ENCODE measurements at regions not wholly inside any gene's neighbourhood (a gene's known extent, or its start where the extent isn't known, plus 50 kb on each side); places are given as distances from the start of the nearest gene placed in this dataset.

DNA sequence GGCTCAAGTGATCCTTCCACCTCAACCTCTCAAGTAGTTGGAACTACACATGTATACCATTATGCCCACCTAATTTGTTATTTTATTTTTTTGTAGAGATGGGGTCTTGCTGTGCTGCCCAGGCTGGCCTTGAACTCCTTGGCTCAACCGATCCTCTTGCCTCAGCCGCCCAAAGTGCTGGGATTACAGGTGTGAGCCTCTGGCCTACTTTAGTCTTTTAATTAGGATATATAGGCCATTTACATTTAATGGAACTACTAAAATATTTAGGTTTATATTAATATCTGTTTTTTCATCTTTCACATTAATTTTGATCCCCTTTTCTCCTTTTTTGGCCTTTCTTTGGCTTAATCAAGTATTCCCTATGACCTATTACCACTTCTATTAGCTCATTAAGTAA, 95.7 kb upstream of the OSR1 start:
- Histone ChIP-seq H3K9ac (ENCODE audit: low read depth, low read length) (no peak overlapping the region), H3K27me3 (ENCODE audit: control insufficient read depth, insufficient read depth, low read length) (peaks cover 10% of the 10 kb centered on the region), H3K36me3 (ENCODE audit: insufficient read depth, low read length) (no peaks in the 10 kb centered on the region), H3K4me1 (ENCODE audit: control insufficient read depth, insufficient read depth, low read length) (no peaks in the 10 kb centered on the region), H3K4me3 (ENCODE audit: low read length) (no peak overlapping the region), H3K4me2 (ENCODE audit: low read length) (no peak overlapping the region), H3K9me3 (replicated peaks; ENCODE audit: low read length) (peaks cover 2% of the 10 kb centered on the region)

DNA sequence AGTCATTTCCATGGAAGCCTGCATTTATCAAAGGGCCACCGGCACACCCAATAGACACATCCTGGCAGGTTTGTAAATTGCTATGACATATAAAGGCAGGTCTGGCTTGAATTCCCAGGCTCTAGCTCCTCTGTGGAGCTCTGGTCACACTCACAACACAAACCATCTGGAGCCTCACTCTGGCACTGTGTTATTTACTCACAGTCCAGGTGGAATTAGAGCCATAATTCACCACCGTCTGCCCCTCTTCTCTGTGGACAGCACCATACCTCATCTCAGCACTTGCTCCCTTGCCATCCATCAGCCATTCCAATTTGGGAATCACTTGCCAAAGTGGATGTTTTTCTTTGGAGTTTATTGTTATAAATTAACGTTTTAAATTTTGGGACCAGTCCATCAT, 84.3 kb upstream of the OSR1 start:
- Histone ChIP-seq H3K9me3 (replicated peaks; ENCODE audit: low read length) (no peaks in the 10 kb centered on the region), H3K4me2 (ENCODE audit: low read length) (no peak overlapping the region), H3K36me3 (ENCODE audit: insufficient read depth, low read length) (no peaks in the 10 kb centered on the region), H3K9ac (ENCODE audit: low read depth, low read length) (no peak overlapping the region), H3K4me1 (ENCODE audit: control insufficient read depth, insufficient read depth, low read length) (no peaks in the 10 kb centered on the region), H3K4me3 (ENCODE audit: low read length) (no peak overlapping the region), H3K27me3 (ENCODE audit: control insufficient read depth, insufficient read depth, low read length) (no peaks in the 10 kb centered on the region)

DNA sequence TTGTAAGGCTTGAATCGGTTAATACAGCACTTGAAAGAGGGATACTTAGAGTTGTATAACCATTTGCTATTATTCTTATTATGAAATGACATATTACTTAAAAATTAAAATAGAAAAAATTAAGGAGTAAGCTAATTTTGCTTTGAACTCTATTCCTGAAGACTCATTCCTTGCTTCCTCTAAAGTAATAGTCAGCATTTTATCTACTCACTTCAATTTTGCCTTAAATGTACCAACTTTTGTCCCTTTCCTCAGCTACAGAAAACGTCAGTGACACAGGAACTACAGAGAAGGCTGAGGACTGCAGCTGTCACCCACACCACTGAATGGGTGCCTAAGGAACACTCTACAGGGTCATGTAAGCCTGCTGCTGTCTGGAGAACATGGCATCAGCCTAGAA, 80.7 kb upstream of the OSR1 start:
- H3K36me3 ChIP-seq (ENCODE audit: insufficient read depth, low read length) = no peaks in the 10 kb centered on the region
- H3K27me3 ChIP-seq (ENCODE audit: control insufficient read depth, insufficient read depth, low read length) = no peaks in the 10 kb centered on the region
- H3K4me2 ChIP-seq (ENCODE audit: low read length) = no peak overlapping the region
- no peak overlapping the region for H3K9ac ChIP-seq (ENCODE audit: low read depth, low read length)
- H3K4me3 ChIP-seq (ENCODE audit: low read length) = no peak overlapping the region
- H3K9me3 ChIP-seq (replicated peaks; ENCODE audit: low read length) = no peaks in the 10 kb centered on the region
- H3K4me1 ChIP-seq (ENCODE audit: control insufficient read depth, insufficient read depth, low read length) = no peaks in the 10 kb centered on the region

DNA sequence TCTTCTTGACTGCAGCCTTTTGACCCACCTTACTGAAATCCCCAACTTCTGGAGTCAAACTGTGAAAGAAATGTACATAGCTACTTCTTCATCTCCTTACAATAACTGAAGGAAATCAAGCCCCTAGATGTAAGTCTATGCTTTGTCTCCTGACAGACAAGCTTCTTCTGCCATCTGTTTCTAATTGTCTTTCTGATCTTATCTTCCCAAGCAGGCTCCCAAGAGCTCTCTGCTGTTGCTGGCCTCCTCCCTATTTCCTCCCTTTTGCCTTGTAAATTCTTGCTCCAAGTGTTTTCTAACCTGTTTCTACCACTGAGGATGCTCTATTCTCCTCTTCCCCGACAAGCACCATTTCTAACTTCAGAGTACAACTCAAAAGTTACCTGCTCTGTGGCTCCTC, 77.4 kb upstream of the OSR1 start:
- H3K27me3 ChIP-seq (ENCODE audit: control insufficient read depth, insufficient read depth, low read length) = no peaks in the 10 kb centered on the region
- no peak overlapping the region for H3K4me2 ChIP-seq (ENCODE audit: low read length)
- H3K9me3 ChIP-seq (replicated peaks; ENCODE audit: low read length) = no peaks in the 10 kb centered on the region
- H3K36me3 ChIP-seq (ENCODE audit: insufficient read depth, low read length) = no peaks in the 10 kb centered on the region
- no peak overlapping the region for H3K9ac ChIP-seq (ENCODE audit: low read depth, low read length)
- no peak overlapping the region for H3K4me3 ChIP-seq (ENCODE audit: low read length)
- no peaks in the 10 kb centered on the region for H3K4me1 ChIP-seq (ENCODE audit: control insufficient read depth, insufficient read depth, low read length)

DNA sequence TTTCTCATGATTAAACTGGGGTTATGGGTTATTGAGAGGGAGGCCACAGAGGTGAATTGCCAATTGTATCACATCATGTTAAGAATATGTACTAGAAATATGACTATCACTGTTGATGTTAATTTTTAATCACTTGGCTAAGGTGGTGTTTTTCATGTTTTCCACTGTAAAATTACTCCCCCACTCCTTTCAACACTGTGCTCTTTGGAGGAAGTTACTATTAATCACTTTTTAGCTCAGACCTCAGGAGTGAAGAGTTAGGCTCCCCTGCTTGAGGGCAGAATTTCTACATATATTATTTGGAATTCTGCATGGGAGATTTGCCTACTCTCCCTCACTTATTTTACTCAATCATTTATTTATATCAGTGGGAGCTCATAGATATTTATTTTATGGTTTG, 76.0 kb upstream of the OSR1 start:
- Histone ChIP-seq H3K9ac (ENCODE audit: low read depth, low read length) (no peak overlapping the region), H3K4me2 (ENCODE audit: low read length) (no peak overlapping the region), H3K9me3 (replicated peaks; ENCODE audit: low read length) (no peaks in the 10 kb centered on the region), H3K4me1 (ENCODE audit: control insufficient read depth, insufficient read depth, low read length) (no peaks in the 10 kb centered on the region), H3K36me3 (ENCODE audit: insufficient read depth, low read length) (no peaks in the 10 kb centered on the region), H3K27me3 (ENCODE audit: control insufficient read depth, insufficient read depth, low read length) (no peaks in the 10 kb centered on the region), H3K4me3 (ENCODE audit: low read length) (no peak overlapping the region)

DNA sequence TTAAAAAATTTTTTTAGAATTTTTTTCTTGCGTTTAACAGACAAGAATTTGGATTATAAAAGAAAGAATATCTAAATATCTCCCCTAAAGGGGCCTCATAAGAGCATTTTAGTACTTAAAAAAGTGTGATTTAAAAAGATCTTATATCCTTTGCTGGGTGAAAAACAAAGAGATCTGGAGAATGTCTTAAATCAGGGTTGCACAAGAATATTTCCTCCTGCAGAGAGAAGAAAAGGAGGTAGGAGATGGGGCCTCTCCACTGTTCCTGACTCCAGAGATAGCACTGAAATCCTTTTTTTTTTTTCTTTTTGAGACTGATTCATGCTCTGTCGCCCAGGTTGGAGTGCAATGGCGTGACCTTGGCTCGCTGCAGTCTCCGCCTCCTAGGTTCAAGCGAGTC, 68.5 kb upstream of the OSR1 start:
- H3K27me3 ChIP-seq (ENCODE audit: control insufficient read depth, insufficient read depth, low read length) = no peaks in the 10 kb centered on the region
- H3K4me3 ChIP-seq (ENCODE audit: low read length) = no peak overlapping the region
- H3K4me2 ChIP-seq (ENCODE audit: low read length) = no peak overlapping the region
- no peaks in the 10 kb centered on the region for H3K36me3 ChIP-seq (ENCODE audit: insufficient read depth, low read length)
- no peak overlapping the region for H3K9ac ChIP-seq (ENCODE audit: low read depth, low read length)
- H3K9me3 ChIP-seq (replicated peaks; ENCODE audit: low read length) = no peaks in the 10 kb centered on the region
- H3K4me1 ChIP-seq (ENCODE audit: control insufficient read depth, insufficient read depth, low read length) = no peaks in the 10 kb centered on the region

DNA sequence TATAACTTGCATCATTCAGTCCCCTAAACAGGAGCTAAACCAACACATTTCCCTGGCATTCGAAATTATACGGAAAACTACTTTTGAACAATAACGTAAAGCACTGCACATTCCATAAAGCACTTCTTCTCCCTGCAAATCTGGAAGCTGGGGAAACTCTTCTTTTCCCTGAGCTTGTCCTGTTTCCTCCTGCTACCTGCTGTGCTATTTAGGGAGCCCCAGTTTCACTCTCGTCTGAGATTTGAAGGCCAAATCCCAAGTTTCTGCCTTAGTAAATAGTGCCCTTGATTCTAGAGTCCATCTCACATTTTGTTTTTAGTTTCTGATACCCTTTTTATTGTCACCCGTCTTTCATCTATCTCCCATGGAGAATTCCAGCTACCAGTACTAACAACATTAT, 67.7 kb upstream of the OSR1 start:
- no peaks in the 10 kb centered on the region for H3K36me3 ChIP-seq (ENCODE audit: insufficient read depth, low read length)
- H3K9ac ChIP-seq (ENCODE audit: low read depth, low read length) = no peak overlapping the region
- H3K4me1 ChIP-seq (ENCODE audit: control insufficient read depth, insufficient read depth, low read length) = no peaks in the 10 kb centered on the region
- no peak overlapping the region for H3K4me3 ChIP-seq (ENCODE audit: low read length)
- no peak overlapping the region for H3K4me2 ChIP-seq (ENCODE audit: low read length)
- H3K9me3 ChIP-seq (replicated peaks; ENCODE audit: low read length) = no peaks in the 10 kb centered on the region
- no peaks in the 10 kb centered on the region for H3K27me3 ChIP-seq (ENCODE audit: control insufficient read depth, insufficient read depth, low read length)

DNA sequence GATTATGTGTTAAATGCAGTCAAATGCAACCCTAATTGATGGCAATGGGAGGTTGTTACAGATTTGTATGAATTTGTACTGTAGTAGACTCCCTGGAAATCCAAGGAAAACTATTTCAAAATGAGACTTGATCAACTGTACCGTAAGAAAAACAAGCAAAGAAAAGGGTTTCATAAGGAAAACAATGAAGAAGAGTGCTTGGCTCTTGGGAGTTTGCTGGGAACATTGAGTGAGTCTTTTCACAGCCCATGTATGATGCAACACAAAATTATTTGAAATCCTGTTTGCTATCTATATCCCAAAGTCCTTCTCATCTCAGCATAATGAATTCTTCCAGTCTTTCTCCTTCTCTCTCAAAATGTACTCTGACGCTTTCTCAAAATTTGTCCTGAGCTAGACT, 67.0 kb upstream of the OSR1 start:
- H3K9me3 ChIP-seq (replicated peaks; ENCODE audit: low read length) = no peaks in the 10 kb centered on the region
- H3K4me1 ChIP-seq (ENCODE audit: control insufficient read depth, insufficient read depth, low read length) = no peaks in the 10 kb centered on the region
- H3K36me3 ChIP-seq (ENCODE audit: insufficient read depth, low read length) = no peaks in the 10 kb centered on the region
- H3K9ac ChIP-seq (ENCODE audit: low read depth, low read length) = no peak overlapping the region
- H3K4me3 ChIP-seq (ENCODE audit: low read length) = no peak overlapping the region
- no peak overlapping the region for H3K4me2 ChIP-seq (ENCODE audit: low read length)
- H3K27me3 ChIP-seq (ENCODE audit: control insufficient read depth, insufficient read depth, low read length) = no peaks in the 10 kb centered on the region

DNA sequence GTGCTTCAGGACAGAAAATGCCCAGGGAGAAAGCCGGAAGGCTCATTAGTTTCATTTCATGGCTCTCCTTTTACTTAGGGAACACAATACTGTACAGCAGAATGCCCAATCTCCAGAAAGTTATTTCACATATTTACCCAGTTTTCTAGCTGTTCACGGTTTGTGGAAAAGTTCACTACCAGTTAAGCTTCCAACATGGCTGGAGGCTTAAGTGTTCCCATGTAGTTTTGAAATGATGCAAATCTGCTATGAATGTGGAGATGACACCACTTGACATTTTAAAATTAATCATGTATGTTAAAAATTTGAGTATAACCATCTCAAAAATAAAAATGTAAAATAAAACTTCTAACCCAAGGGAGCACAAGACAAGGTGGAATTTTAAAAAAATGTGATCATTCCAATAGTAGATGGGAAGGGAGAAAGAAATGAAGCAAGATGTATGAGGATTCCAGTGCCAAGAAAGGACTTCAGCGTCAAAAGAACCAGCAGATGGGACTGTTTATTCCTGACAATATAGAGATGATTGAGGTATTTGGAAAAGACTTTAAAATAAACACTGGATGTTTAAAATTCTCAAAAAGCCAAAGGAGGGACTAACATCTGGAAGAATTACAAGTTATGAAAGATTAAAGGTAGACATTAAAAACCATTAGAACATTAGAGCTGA, 60.9 kb upstream of the OSR1 start:
- Histone ChIP-seq H3K36me3 (ENCODE audit: insufficient read depth, low read length) (no peaks in the 10 kb centered on the region), H3K27me3 (ENCODE audit: control insufficient read depth, insufficient read depth, low read length) (no peaks in the 10 kb centered on the region), H3K4me2 (ENCODE audit: low read length) (no peak overlapping the region), H3K4me3 (ENCODE audit: low read length) (no peak overlapping the region), H3K9me3 (replicated peaks; ENCODE audit: low read length) (no peaks in the 10 kb centered on the region), H3K9ac (ENCODE audit: low read depth, low read length) (no peak overlapping the region), H3K4me1 (ENCODE audit: control insufficient read depth, insufficient read depth, low read length) (no peaks in the 10 kb centered on the region)

DNA sequence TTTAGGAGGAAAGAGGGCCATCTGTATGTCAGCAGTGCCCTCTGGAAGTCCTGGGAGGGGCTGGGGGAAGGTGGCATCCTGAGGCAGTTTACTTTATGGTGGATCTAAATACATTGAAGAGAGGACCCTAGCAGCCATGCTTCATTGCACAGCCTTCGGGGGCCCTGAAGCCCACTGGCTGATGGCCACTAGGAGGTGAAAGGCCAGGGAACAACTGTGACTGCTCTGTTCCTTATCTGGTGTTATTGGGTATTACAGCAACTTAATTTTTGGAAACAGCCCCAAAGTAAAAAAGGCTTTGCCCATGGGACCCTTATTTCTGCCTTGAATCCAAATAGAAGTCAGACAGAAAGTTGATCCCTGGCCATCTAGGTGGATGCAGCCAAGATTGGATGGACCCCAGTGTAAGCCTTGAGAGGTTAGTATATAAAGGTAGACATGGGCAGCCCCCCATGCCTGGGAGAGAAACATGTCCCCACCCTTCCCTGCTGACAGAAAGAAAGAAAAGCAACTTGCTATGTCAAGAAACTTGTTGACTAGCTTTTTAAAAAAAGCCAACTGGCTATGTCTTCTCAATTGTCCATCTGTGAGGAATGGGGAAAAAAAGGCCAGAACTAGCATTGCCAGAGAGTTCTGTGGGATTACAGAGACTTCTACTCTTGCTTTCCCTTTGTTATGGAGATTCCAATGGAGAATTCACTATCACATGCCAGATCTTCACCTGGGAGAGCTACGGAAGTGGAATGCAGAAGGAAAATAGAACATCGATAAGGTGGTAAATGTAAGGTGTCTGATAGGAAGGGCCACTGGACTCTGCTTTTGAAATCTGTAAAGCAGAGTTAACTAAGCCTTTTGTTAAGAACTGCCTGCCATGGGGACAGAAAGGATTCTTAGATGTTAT, 58.6 kb upstream of the OSR1 start:
- Histone ChIP-seq H3K9me3 (replicated peaks; ENCODE audit: low read length) (no peaks in the 10 kb centered on the region), H3K9ac (ENCODE audit: low read depth, low read length) (no peak overlapping the region), H3K27me3 (ENCODE audit: control insufficient read depth, insufficient read depth, low read length) (no peaks in the 10 kb centered on the region), H3K4me1 (ENCODE audit: control insufficient read depth, insufficient read depth, low read length) (no peaks in the 10 kb centered on the region), H3K4me3 (ENCODE audit: low read length) (no peak overlapping the region), H3K36me3 (ENCODE audit: insufficient read depth, low read length) (no peaks in the 10 kb centered on the region), H3K4me2 (ENCODE audit: low read length) (no peak overlapping the region)

DNA sequence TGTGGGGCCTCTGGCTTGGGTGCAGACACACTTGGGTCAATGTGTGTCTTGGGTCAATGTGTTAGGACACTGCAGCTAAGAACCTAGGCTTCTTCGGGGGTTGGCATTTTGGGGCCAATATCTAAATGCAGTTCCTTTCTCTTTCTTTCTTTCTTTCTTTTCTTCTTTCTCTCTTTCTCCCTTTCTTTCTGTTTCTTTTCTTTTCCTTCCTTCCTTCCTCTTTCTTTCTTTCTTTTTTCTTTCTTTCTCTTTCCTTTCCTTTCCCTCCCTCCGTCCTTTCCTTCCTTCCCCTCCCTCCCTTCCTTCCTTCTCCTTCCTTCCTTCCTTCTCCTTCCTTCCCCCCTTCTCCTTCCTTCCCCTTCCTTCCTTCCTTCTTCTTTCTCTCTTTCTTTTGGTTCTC, 57.7 kb upstream of the OSR1 start:
- Histone ChIP-seq H3K9me3 (replicated peaks; ENCODE audit: low read length) (no peaks in the 10 kb centered on the region), H3K4me2 (ENCODE audit: low read length) (no peak overlapping the region), H3K27me3 (ENCODE audit: control insufficient read depth, insufficient read depth, low read length) (no peaks in the 10 kb centered on the region), H3K36me3 (ENCODE audit: insufficient read depth, low read length) (no peaks in the 10 kb centered on the region), H3K4me3 (ENCODE audit: low read length) (no peak overlapping the region), H3K4me1 (ENCODE audit: control insufficient read depth, insufficient read depth, low read length) (no peaks in the 10 kb centered on the region), H3K9ac (ENCODE audit: low read depth, low read length) (no peak overlapping the region)

DNA sequence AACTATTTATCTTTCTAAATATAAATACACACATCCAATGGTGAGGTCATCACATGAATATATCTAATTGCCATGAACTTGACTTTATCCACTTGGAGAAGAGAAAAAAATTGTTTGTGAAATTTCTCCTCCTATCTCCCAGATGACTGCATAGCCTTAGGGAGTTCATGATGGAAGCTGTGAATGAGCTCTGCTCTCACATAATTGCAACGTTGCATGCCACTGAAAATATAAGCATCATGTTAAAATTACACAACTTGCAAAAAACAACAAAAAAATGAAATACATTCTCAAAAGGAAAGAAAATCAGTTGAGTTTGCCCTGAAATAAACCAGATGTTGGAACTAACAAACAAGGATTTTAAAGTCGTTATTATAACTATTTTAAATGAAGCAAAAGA, 50.6 kb upstream of the OSR1 start:
- no peaks in the 10 kb centered on the region for H3K27me3 ChIP-seq (ENCODE audit: control insufficient read depth, insufficient read depth, low read length)
- no peak overlapping the region for H3K4me2 ChIP-seq (ENCODE audit: low read length)
- H3K9ac ChIP-seq (ENCODE audit: low read depth, low read length) = no peak overlapping the region

More for the DNA sequence above, 50.6 kb upstream of the OSR1 start:
- no peaks in the 10 kb centered on the region for H3K36me3 ChIP-seq (ENCODE audit: insufficient read depth, low read length)
- H3K4me3 ChIP-seq (ENCODE audit: low read length) = no peak overlapping the region
- no peaks in the 10 kb centered on the region for H3K4me1 ChIP-seq (ENCODE audit: control insufficient read depth, insufficient read depth, low read length)
- H3K9me3 ChIP-seq (replicated peaks; ENCODE audit: low read length) = no peaks in the 10 kb centered on the region

All from skeletal muscle satellite cell (primary cell).